ENCODE measurements at regions not wholly inside any gene's neighbourhood (a gene's known extent, or its start where the extent isn't known, plus 50 kb on each side); places are given as distances from the start of the nearest gene placed in this dataset.

- no peak for DNase-seq (ENCODE audit: extremely low spot score)
- CTCF ChIA-PET: interaction anchor here (0.6 to 1.8 kb wide), 2 partner anchors 77 to 208 kb away, joined by 3 to 7 read pairs; no protein-coding TSS in a partner anchor
- POLR2A ChIA-PET: interaction anchor here (1.5 kb wide), 1 partner anchor 10 kb away, joined by 3 read pairs; no protein-coding TSS in a partner anchor
- TF ChIP-seq SP1 (IDR thresholded peaks at IDR 0.05): no peak
- TF ChIP-seq ARNT (IDR thresholded peaks at IDR 0.05): no peak
- no peak for TF ChIP-seq HDGF (IDR thresholded peaks at IDR 0.05; ENCODE audit: borderline replicate concordance)
Measured at GRCh38 chr5:73292816-73293459, 119.9 kb downstream of the TMEM174 start.

DNA sequence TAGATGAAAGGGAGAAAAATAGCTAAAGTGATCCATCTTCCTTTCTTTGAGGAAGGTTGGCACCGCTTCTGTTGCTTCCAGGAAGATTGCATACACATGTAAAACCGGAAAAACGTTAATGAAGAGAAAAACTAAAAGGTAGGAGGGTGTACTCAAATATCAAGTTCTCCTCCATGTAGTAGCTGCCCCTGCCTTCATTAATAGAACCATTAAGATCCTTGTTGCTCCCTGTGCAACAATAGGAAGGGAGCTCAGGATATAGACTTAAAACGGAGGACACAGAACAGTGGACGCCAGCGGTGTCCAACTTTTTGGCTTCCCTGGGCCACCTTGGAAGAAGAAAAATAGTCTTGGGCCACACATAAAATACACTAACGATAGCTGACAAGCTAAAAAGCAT is 118.9 kb downstream of the TMEM174 start:
- POLR2A ChIA-PET: no interaction called here
- CTCF ChIA-PET: interaction anchor here (0.6 to 1.8 kb wide), 2 partner anchors 76 to 209 kb away, joined by 3 to 7 read pairs; no protein-coding TSS in a partner anchor
- no peak for DNase-seq (ENCODE audit: extremely low spot score)
- TF ChIP-seq BHLHE40 (IDR thresholded peaks at IDR 0.05; ENCODE audit: borderline replicate concordance) (no peak), NFRKB (IDR thresholded peaks at IDR 0.05) (no peak), L3MBTL2 (conservative IDR thresholded peaks at IDR 0.05) (no peak), ZNF384 (IDR thresholded peaks at IDR 0.05) (no peak)
- TF ChIP-seq, protein P1, sequence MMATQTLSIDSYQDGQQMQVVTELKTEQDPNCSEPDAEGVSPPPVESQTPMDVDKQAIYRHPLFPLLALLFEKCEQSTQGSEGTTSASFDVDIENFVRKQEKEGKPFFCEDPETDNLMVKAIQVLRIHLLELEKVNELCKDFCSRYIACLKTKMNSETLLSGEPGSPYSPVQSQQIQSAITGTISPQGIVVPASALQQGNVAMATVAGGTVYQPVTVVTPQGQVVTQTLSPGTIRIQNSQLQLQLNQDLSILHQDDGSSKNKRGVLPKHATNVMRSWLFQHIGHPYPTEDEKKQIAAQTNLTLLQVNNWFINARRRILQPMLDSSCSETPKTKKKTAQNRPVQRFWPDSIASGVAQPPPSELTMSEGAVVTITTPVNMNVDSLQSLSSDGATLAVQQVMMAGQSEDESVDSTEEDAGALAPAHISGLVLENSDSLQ (IDR thresholded peaks at IDR 0.05): no peak

DNA sequence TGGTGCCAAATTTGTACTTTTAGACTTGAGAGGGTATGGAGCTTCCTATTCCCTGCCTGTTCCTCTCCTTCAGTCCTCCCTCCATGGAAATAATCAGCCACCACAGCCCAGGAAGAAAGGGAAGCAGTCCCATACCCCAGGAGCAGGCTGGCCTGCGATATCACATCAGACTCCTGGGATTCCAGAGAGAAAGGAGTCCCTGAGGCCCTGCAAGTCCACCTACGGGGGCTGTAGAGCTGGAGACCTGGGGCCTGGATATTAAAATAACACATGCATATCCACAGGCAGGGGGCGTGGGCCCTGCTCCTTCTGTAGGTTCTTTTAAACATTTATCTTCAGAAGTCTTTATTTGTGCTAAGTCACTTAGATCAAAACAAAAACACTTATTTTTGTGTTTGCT is 117.2 kb downstream of the TMEM174 start:
- ChIA-PET CTCF (no interaction called here), POLR2A (no interaction called here)
- no peak for DNase-seq (ENCODE audit: extremely low spot score)
- TF ChIP-seq NFRKB (IDR thresholded peaks at IDR 0.05) (no peak), CTBP1 (IDR thresholded peaks at IDR 0.05; ENCODE audit: borderline replicate concordance) (no peak), HDGF (IDR thresholded peaks at IDR 0.05; ENCODE audit: borderline replicate concordance) (no peak), SP1 (IDR thresholded peaks at IDR 0.05) (no peak), BHLHE40 (IDR thresholded peaks at IDR 0.05; ENCODE audit: borderline replicate concordance) (no peak), FOXM1 (IDR thresholded peaks at IDR 0.05; ENCODE audit: borderline replicate concordance) (no peak), ARNT (IDR thresholded peaks at IDR 0.05) (no peak), FOXA1 (IDR thresholded peaks at IDR 0.05) (no peak), FOXK2 (IDR thresholded peaks at IDR 0.05) (no peak), L3MBTL2 (conservative IDR thresholded peaks at IDR 0.05) (no peak), ZNF384 (IDR thresholded peaks at IDR 0.05) (no peak), ELF4 (IDR thresholded peaks at IDR 0.05) (no peak), SUZ12 (IDR thresholded peaks at IDR 0.05) (no peak), TARDBP (IDR thresholded peaks at IDR 0.05) (no peak)
- TF ChIP-seq, protein P1 (IDR thresholded peaks at IDR 0.05): no peak

- ChIA-PET CTCF (no interaction called here), POLR2A (no interaction called here)
- TF ChIP-seq NFRKB (IDR thresholded peaks at IDR 0.05) (no peak), FOXA1 (IDR thresholded peaks at IDR 0.05) (no peak), CTBP1 (IDR thresholded peaks at IDR 0.05; ENCODE audit: borderline replicate concordance) (no peak), L3MBTL2 (conservative IDR thresholded peaks at IDR 0.05) (no peak), FOXK2 (IDR thresholded peaks at IDR 0.05) (no peak), LEF1 (IDR thresholded peaks at IDR 0.05; ENCODE audit: borderline replicate concordance) (no peak), ZNF384 (IDR thresholded peaks at IDR 0.05) (no peak), ELF4 (IDR thresholded peaks at IDR 0.05) (no peak), BHLHE40 (IDR thresholded peaks at IDR 0.05; ENCODE audit: borderline replicate concordance) (no peak), ARNT (IDR thresholded peaks at IDR 0.05) (no peak), SP1 (IDR thresholded peaks at IDR 0.05) (no peak)
- TF ChIP-seq, protein P1 (IDR thresholded peaks at IDR 0.05): no peak
- no peak for DNase-seq (ENCODE audit: extremely low spot score)
Measured at GRCh38 chr5:73288803-73289720, 116.1 kb downstream of the TMEM174 start.

DNA sequence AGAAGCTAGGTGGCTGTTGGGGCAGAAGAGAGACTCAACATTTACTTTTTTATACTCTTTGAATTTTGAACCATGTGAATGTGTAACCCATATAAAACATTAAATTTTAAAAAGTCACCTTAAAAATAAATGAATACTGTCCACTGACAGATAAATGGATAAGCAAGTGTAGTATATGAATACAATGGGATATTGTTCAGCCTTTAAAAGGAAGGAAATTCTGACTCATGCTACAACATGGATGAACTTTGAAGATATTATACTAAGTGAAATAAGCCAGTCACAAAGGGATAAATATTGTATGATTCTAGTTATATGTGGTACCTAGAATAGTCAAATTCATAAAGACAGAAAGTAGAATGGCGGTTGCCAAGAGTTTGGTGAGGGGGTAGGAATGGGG is 113.9 kb downstream of the TMEM174 start:
- no peak for DNase-seq (ENCODE audit: extremely low spot score)
- CTCF ChIA-PET: no interaction called here
- POLR2A ChIA-PET: no interaction called here
- no peak for TF ChIP-seq ARNT (IDR thresholded peaks at IDR 0.05)
- TF ChIP-seq ZNF384 (IDR thresholded peaks at IDR 0.05): no peak
- TF ChIP-seq, protein P1 (IDR thresholded peaks at IDR 0.05): no peak
- no peak for TF ChIP-seq LEF1 (IDR thresholded peaks at IDR 0.05; ENCODE audit: borderline replicate concordance)
- no peak for TF ChIP-seq BHLHE40 (IDR thresholded peaks at IDR 0.05; ENCODE audit: borderline replicate concordance)
- no peak for TF ChIP-seq HDGF (IDR thresholded peaks at IDR 0.05; ENCODE audit: borderline replicate concordance)
- TF ChIP-seq CTBP1 (IDR thresholded peaks at IDR 0.05; ENCODE audit: borderline replicate concordance): no peak
- TF ChIP-seq SUZ12 (IDR thresholded peaks at IDR 0.05): no peak
- no peak for TF ChIP-seq SP1 (IDR thresholded peaks at IDR 0.05)
- no peak for TF ChIP-seq NFRKB (IDR thresholded peaks at IDR 0.05)
- TF ChIP-seq FOXK2 (IDR thresholded peaks at IDR 0.05): no peak
- no peak for TF ChIP-seq FOXA1 (IDR thresholded peaks at IDR 0.05)
- no peak for TF ChIP-seq L3MBTL2 (conservative IDR thresholded peaks at IDR 0.05)

Measured in HEK293T (cell line).